Astrocyte of the cerebellum (primary cell): ENCODE measurements at regions not wholly inside any gene's neighbourhood (a gene's known extent, or its start where the extent isn't known, plus 50 kb on each side); places are given as distances from the start of the nearest gene placed in this dataset.

Source experiments
- DNase-seq: peaks from one replicate; pipeline ENCODE4 v3.0.0-alpha.2; 2011; ENCODE audit warnings: low read depth
- H3K4me3 ChIP-seq: 2 replicates; pipeline ENCODE4 v1.5.1; 2011; ENCODE audit warnings: mild to moderate bottlenecking, low read depth, low read length, moderate library complexity
- CTCF ChIP-seq: IDR thresholded peaks from 2 replicates; pipeline ENCODE4 v1.5.1; 2012; ENCODE audit warnings: low read length, low read depth, moderate library complexity, mild to moderate bottlenecking; ENCODE audit errors: missing control alignments
- in situ Hi-C: cut with HindIII; loops from 2 replicates; pipeline ENCODE4 v1.10.0; 2017; ENCODE audit warnings: low sequenced_read_pairs

DNA sequence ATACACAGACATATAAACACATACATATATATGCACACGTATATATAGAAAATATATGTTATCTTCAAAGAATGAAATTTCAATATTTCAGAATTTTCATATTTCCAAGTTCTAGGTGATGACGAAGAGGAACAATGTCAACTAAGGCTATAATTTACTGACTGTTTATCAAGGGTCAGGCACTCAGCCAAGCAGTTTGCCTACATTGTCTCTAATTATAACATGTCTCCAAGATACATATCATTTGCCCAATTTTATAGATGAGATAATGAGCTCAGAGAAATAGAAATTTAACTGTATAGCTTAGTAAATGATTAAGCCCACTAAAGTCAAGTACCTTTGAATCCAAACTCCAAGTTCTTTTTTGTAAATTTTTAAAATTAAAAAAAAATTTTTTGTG is 99.9 kb upstream of the PLSCR4 start:
- TF ChIP-seq CTCF = no peak
- H3K4me3 ChIP-seq = no peak overlapping the region
- no peak for DNase-seq
- in situ Hi-C loops = no loop called here

- H3K4me3 ChIP-seq = no peak overlapping the region
- TF ChIP-seq CTCF = no peak
- in situ Hi-C loops = no loop called here
- DNase-seq = no peak
Observed at GRCh38 chr3:146345900-146346299, 95.0 kb upstream of the PLSCR4 start.

DNA sequence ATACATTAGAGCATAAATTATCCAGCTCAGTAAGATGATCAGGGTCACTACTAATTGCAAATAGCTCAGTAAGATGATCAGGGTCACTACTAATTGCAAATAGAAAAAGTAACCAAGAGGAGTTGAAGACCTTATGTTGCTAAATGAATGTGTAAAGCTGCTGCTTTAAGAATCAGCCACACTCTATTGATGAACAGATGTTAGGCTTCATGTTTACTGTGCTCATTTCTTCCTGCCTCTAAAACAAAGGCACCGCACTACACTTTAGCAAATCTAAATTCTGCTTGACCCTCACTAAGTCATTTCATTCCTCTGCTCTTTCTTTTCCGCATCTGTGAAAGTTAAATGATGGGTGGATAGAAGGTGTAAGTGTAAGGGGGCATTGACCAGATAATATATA is 92.6 kb upstream of the PLSCR4 start:
- no peak for TF ChIP-seq CTCF
- H3K4me3 ChIP-seq = no peak overlapping the region
- DNase-seq = no peak
- in situ Hi-C loops = no loop called here

DNA sequence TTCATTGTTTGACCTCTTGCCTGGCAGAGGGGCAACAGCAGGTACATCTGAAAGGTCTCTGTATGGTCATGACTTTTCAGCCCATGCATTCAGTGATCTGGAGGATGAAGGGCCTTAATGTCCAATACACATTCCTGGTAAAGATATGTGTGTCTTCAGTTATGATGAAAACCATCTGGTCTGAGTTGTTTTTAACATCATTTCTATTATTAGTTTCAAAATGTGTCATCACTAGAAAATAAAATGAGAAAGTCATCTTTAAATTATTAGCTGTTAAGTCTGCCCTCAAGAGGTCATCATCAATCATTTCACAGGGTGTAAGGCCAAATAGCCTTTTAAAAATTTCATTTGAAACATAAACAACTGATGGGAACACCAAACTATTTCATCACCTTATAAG is 92.1 kb upstream of the PLSCR4 start:
- in situ Hi-C loops = no loop called here
- no peak overlapping the region for H3K4me3 ChIP-seq
- no peak for DNase-seq
- TF ChIP-seq CTCF = no peak

DNA sequence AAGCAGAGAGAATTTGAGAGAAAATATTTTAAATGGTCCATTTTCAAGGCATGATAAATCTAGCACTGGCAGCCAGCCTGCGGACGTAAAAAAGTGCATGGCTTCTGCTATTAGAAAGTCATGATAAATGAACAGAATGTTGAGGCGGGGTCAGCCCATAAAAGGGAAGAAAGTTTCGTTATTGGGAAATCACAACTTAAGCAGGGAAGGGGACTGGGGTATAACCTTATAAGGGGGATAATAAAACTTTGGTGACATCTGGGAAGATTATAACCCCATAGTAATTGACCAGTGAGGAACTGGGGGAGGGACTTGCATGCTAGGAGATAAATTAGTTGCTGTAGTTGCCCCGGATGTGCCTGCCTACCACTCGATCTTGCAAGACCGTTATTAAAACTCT is 88.4 kb upstream of the PLSCR4 start:
- in situ Hi-C loops = no loop called here
- H3K4me3 ChIP-seq = no peak overlapping the region
- no peak for TF ChIP-seq CTCF
- DNase-seq = no peak

GRCh38 chr3:146337991-146338390 is 87.1 kb upstream of the PLSCR4 start:
- in situ Hi-C loops = no loop called here
- no peak for TF ChIP-seq CTCF
- DNase-seq = no peak
- no peak overlapping the region for H3K4me3 ChIP-seq

DNA sequence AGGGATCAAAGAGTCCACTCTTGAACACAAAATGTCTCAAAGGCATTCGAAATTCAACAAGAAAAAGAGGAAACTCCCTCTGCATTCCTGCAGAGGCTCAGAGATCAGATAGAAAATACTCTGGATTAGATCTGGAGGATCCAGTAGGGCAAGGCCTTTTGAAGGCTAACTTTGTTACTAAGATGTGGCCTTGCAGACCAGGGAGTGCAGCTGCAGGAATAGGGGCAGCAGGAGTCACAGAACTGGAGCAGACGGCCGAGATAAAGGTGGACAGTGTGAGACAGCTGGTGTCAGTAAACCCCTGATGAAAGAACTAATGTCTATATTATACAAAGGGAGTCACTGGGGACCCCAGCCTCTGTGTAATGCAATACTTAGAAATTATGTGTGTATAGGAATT is 84.5 kb upstream of the PLSCR4 start:
- no peak overlapping the region for H3K4me3 ChIP-seq
- in situ Hi-C loops = no loop called here

More for the DNA sequence above, 84.5 kb upstream of the PLSCR4 start:
- no peak for TF ChIP-seq CTCF
- DNase-seq = no peak
